GM19025 (cell line): ENCODE measurements at regions not wholly inside any gene's neighbourhood (a gene's known extent, or its start where the extent isn't known, plus 50 kb on each side); places are given as distances from the start of the nearest gene placed in this dataset.

Experiments
- ATAC-seq: cut with Tn5 transposase; IDR thresholded peaks from one replicate; pipeline ENCODE4 v1.9.1; 2021; ENCODE audit warnings: mild to moderate bottlenecking, low read depth, moderate library complexity; ENCODE audit not compliant: unreplicated experiment

DNA sequence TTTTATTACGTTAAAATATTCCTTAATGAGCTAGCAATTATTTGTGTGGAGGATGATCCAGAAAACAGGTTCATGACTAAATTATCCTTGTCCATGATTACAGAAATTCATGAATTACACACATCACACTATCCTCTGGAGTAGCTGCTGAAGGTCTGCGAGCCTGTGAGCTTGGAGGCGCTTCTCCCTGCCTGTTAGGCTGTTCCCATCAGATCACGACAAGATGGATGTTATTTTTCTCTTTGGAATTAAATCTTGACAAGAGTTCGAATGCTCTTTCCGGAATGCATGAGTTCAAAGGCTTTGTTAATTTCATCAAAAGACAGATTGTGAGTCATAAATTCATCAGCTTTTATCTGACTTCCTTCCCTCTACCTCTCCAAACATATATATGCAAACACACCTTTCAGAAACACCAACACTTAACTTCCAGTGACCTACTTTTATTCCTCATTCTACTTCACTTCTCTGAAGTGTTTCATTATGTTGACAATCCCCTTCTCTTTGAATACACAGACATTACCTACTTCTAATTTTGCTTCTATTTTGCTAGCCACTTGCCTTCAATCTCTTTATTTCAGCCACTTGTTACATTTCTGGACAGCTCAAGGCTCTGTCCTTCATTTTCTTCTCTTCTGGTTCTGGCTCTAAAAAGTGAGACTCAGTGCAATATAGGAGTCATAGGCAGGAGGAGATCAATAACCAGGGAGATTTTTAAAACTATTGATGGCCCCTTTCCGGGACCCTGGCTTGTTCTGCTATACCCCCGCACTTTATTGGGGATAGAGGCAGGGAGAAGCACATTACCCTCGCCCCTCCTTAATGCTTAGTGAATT is 274.6 kb downstream of the BTG1 start:
- ATAC-seq = no peak

DNA sequence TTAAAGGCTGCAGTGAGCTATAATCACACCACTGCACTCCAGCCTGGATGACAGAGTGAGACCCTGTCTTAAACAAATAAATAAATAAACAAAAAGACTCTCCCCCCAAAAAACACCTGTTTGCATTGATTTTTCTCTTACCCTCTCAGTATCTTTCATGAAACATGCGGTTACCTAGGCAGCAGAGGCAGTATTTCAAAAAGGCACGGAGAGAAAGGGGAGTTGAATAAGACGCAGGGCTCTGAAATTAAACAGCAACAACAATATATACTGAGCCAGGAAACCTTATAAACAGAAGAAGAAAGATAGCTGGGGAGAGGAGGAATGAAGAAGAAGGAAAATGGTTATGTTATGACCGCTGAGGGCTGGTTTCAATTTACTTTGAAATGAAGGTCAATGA is 277.6 kb downstream of the BTG1 start:
- ATAC-seq = no peak

DNA sequence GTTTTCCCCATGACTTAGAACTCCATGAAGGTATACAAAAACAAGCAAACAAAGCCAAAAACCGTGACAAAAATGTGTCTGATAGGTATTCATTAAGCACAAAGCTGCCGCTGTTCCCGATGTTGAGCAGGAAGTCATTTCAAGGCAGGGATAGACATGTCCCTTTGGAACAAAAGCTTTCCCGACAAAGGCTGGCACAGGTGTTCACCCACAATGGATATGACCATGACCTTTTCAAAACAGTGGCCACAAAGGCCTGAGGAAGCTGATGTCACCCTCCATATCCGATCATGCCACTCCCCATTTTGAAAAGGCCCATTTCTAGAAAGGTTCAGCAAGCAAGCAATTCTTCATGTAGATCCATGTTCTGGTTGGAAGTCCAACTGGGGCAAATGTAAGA is 279.1 kb downstream of the BTG1 start:
- no peak for ATAC-seq

DNA sequence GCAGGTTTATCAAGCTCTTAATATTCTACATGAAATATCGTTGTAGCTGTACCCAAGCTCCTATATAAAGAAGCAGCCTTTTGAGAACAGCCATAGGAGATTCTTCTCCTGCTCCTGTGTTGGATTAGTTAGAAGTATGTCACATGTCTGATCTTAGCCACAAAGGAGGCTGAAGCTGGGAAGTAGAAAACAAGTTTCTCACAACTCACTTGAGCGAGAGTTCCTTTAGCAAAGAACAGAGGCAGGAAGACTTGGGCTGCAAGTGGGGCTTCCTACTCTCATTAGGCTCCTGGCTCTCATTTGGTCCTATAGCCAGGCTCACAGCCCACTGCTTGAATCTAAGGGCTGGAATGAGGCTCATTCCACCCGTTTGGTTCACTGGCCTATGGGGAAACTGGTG is 281.9 kb downstream of the BTG1 start:
- ATAC-seq = no peak

DNA sequence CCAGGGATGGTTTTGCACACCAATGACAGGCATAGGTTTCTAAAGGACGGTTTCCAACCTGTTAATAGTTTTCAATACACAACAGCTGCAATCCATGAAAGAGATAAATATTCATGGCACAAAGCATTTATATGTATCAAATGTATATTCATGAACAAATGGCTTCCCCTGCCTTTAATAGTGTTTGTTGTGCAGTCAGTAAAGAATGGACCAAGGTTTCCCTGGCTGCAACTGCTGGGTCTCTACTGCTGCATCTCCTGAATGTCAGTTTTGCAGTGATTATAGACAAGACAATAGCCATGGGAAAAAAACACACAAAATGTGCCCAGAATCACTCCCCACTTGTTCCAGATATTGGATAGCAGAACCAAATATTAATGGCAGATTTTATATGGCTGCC is 284.1 kb downstream of the BTG1 start:
- ATAC-seq = no peak

DNA sequence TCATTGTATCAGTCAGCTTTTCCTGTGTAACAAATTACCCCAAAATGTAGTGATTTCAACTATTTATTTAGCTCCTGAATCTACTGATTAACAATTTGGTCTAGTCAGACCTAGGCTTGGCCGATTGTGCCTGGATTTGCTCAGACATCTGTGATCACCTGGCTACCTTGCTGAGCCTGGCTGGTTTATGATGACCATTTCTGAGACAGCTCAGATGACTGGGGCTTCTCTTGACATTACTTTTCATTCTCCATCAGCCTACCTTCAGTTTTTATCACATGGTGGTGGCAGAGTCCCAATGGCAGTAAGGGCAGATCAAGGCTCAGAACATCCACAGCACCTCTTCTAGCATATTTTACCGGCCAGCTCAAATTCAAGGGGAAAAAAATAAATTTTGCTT is 286.3 kb downstream of the BTG1 start:
- no peak for ATAC-seq

DNA sequence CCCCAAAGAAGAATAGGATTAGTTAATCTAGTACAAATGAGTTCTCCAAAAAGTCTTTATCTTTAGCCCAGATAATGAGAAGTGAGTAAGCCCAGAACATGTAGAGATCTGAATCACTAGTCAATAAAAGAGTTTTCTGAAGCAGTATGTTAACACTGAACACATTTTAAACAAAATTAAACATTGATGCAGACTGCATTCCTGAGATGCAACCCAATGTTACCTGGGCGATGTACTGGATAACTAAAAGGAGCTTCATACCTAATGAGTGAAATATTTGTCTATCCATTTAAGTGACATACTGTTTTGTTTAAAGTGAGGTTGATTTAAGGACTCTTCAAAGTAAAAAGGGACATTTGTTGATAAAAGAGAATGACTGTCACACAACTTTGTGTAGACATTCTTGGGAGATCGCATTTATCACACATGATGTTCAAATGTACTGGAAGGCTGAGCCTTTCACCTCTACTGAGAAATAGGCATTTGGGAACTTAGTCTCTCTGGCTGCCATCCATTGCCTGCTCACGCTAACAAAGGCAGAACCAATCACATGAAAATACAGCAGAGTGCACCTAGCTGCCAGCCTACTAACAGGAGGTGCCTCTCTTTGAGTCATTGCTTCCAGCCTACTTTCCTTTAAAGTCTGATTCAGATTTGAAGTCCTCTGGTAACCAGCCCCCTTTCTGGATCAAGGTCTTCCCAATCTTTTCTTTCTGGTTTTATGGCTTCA is 287.7 kb downstream of the BTG1 start:
- no peak for ATAC-seq

DNA sequence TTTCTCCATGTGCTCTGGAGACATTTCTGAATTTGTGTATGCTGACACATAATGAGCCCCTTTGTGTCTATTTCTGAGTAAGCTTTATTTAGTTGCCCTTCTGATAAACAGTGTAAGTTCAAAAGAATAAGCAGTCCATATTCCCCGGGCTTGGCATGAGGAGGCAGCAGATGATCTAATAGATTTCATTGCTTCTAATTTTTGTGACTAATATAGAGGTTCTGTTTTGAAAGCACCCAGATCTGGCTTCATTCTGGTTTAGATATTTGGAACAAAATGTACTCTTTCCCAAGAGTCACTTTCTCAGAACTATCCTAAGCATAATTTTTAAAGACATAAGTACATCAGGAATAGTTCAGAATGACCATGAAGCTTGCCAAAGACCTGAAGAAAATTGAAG is 290.9 kb downstream of the BTG1 start:
- no peak for ATAC-seq

DNA sequence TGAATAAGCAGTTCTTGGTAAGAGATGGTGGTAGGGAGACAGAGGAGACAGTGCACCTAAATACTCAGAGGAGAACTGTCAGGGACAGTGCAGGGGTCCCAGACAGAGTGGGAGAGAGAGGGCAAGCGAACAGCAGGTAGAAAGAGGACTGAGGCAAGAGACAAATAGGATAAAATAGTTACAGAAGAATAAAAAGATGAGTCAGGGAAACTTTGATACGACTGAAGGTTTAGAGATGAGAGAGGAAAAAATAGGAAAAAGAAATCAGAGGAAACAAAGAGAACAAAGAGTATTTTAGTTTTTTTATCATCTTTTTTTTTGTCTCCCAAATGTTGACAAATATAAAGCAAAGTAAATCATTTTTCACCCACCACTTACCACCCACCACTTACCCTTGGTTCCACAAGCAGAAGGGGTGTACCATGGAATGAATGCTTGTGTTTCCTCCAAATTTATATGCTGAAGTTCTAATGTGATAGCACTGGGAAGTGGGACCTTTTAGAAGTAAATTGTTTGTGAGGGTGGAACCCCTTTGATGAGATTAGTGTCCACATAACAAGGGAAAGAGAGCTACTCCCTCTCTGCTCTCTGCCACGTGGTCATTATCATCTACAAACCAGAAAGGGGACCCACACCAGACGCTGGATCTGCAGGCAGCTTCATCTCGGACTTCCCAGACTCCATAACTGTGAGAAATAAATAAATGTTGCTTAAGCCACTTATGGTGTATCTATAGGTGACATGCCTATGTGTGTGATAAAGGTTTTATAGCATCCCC is 292.1 kb downstream of the BTG1 start:
- ATAC-seq = no peak

DNA sequence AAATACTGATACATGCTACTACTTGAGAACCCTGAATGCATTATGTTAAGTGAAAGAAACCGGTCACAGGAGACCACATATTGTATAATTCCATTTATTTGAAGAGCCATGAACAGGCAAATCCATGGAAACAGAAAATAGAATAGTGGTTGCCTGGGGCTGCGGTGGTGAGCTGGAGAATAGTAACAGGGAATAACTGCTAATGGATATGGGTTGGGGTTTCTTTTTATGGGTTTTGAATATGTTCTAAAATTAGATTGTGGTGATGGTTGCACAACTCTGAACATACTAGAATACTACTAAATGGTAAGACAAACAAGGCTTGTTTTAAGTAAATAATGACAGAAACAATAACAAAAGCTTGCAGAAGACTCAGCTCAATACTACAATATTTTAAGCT is 293.0 kb downstream of the BTG1 start:
- ATAC-seq = no peak

DNA sequence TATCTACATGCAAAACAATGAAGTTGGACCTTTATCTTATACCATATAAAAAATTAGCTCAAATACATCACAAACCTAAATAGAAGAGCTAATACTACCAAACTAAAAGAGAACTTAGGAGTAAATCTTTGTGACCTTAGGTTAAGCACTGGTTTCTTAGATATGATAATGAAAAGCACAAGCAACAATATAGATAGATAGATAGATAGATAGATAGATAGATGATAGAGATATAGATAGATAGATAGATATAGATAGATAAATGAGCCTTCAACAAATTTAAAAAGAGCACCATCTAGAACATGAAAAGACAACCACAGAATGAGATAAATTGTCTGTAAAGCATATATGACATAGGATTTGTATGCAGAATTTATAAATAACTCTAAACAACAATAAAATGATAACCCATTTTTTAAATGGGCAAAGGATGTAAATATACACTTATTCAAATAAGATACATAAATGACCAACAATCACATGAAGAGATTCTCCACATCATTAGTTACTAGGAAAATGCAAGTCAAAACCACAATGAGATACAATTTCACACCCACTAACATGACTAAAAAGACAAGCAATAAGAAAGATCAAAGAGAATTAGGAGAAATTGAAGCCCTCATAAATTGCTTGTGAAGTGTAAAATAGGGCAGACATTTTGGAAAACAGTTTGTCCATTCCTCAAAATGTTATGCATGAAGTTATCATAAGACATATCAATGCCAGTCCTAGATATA is 293.7 kb downstream of the BTG1 start:
- no peak for ATAC-seq

DNA sequence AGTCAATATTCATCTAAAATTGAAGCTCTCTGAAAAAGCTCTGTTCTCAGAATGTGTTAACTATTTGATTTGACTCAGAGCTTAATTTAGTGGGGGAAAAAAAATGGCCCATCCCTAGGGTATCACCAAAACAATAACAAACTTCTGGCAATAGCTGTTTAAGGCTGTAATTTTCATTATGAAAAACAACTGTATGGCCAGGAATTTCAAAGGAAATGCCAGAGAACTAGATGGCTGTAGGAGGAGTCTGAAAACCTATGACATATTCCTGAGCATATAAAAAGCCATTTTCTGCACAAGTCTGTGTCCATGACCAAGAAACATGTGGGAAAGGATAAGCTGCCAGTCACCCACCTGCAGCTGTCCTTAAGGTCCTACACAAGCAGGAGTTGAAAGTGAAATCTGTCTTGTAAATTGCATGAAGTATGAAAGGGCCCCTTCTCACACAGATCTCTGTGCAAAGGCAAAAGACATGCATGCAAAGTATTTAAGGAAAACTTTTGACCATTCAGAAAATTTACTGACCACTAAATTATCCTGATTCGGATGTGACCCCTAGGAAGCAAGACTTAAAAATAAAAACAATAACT is 299.1 kb downstream of the BTG1 start:
- ATAC-seq = no peak

DNA sequence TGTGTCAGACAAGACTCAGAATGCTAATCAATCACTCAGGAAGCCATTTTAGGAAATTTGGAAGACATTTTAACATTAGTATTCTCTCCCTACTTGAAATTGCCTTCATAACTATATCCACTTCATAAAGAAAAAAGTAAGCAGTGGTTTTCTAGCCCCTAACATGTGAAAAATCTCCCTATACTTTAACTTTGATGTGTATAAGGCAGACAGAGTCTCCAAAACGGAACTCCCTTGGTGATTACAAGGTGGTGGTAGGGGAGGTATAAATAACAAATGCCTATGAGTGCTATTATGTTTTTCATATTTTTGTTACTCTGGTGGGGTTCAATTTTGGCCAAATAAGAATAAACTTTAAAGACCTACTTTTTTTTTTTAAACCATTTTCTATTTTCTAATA is 300.3 kb downstream of the BTG1 start:
- ATAC-seq = no peak

DNA sequence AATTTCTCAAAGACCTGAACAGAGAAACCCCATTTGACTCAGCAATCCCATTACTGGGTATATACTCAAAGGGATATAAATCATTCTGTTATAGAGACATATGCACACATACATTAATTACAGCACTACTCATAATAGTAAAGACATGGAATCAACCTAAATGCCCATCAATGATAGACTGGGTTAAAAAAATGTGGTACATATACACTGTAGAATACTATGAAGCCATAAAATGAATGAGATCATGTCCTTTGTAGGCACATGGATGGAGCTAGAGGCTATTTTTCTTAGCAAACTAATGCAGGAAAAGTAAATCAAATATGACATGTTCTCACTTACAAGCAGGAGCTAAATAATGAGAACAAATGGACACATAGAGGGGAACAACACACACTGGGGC is 303.8 kb downstream of the BTG1 start:
- ATAC-seq = no peak

DNA sequence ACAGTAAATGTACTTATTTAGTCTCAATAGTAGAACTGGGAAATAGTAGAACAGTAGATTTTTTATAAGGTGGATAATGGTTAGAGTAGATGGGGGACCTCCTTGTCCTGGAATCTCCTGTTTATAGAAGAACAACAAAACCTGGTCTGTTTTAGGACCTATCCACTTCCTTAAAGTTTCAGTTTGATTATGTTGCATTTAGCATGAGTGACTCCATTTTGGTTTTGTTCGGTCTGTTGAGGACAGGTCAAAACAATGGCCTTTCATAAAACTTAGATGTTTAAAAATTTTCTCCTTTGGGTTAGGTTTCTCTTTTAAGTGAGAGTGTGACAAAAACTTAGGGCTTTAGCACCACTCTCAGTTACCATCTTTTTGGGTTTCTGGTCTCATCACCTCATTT is 308.9 kb downstream of the BTG1 start:
- ATAC-seq = no peak

DNA sequence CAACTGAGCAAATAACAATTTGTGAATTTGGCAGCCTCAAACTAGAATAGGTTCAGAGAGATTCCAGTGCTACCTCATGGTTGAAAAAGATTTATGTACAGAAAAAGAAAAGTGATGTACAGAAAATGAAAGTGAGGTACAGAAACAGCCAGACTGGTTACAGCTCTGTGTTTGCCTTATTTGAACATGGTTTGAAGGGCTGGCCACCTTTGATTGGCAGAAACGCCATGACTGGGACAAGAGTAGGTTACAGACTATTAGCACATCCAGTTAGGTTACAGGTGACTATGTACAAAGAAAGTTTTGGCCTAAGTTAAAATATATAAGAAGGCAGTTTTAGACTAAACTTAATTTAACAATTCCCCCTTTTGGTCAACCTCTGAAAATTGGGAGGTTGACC is 309.4 kb downstream of the BTG1 start:
- ATAC-seq = no peak

DNA sequence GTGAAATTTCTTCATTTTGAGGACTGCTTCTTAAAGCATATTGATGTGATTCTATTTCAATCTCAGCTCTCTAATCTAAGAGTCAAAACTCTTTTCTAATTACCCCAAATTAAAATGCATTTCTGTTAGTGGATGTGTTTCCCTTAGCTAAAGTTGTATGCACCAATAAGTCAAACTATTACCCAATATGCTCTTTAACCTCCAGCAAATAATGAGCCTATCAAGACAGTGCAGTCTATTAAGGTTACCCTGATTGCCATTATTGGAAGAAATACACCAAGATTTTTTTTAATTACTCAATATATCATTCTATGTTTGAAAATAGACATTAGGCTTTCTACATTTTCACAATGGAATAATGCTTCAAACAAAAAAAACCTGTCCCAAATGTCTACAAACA is 310.0 kb downstream of the BTG1 start:
- ATAC-seq = no peak

DNA sequence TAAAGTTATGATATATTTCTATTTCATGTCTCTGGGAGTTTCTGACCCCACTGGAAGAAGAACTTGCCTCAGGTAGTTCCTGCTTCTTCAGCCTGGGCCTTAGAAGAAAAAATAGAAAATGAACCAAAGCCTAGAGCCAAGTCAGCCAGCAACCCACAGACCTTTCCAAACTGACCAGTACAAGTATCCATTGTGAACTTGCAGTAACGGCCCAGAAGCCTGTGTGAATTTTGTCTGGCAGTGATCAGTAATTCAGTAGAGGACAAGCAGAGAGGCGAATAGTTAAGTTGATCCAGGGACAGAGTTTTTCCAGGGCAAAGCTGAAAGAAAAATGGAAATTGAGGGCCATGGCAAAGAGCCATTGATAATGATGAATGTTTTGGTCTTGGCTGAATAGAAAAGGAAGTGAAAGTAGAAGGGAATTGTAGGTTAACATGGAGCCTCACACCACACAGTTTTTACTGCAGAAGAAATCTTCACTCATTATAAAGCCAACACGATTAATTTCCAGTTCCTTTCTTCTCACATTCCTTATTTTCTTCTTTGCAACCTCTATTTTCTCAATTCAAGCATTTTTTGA is 311.8 kb downstream of the BTG1 start:
- no peak for ATAC-seq

DNA sequence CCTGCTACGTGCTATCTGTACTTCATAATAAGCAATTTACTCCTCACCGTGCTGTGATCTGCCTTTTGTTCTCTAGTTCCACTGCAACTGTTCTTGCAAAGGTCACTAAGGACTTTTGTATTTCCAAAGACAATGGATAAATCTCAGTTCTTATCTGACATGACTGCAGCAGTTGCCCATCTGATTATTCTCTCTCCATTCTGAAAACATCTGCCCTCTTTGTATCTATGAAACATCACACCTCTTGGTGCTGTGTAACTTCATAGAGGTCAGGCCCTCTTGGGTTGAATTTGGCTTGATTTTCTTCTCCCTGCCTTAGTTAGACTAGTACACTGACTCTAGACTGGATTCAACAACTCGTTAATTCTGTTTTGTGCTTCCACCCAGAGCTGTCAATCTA is 319.6 kb downstream of the BTG1 start:
- ATAC-seq = no peak

DNA sequence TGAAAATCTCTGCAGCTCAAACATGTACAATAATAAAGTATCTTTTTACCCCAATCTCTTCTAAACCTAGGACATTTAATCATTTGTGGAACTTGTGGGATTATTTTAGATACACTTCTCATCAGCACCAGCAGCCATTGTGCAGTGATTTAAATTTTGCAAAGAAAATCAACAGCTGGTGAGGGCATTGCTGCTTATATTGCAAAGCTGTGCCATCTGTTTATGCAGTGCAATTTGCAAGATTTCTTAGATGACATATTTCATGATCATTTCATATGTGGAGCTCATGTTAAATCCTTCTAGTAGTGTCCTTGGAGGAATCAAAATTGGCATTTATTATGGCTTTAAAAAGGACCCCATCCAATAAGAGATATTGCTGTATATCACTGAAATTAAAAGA is 320.7 kb downstream of the BTG1 start:
- ATAC-seq = no peak
